Endothelial cell of umbilical vein (primary cell): ENCODE measurements at regions not wholly inside any gene's neighbourhood (a gene's known extent, or its start where the extent isn't known, plus 50 kb on each side); places are given as distances from the start of the nearest gene placed in this dataset.

Experiments used
- CTCF ChIP-seq, 2 donors: IDR thresholded peaks; 1 replicate in 1 of 2; 2 replicates in 1 of 2; pipeline ENCODE4 v1.5.1; 2011; ENCODE audit warnings: low read length in 2 of 2, mild to moderate bottlenecking in 2 of 2, moderate library complexity in 2 of 2, control low read depth in 1 of 2, inconsistent platforms in 1 of 2, low read depth in 1 of 2; ENCODE audit not compliant: insufficient read depth in 1 of 2; ENCODE audit errors: extremely low read depth in 1 of 2
- EZH2 ChIP-seq: IDR thresholded peaks from 2 replicates; pipeline ENCODE4 v1.6.1; 2012; ENCODE audit warnings: borderline replicate concordance, low read depth, mild to moderate bottlenecking, moderate library complexity, low read length, inconsistent platforms; ENCODE audit not compliant: severe bottlenecking
- GATA2 ChIP-seq: IDR thresholded peaks from 2 replicates; pipeline ENCODE4 v1.7.0; 2011; ENCODE audit warnings: low read depth, mild to moderate bottlenecking, moderate library complexity, mixed read lengths, low read length; ENCODE audit not compliant: insufficient read length, insufficient read depth
- JUN ChIP-seq: IDR thresholded peaks from 2 replicates; pipeline ENCODE4 v1.6.1; 2011; ENCODE audit warnings: borderline replicate concordance, low read depth; ENCODE audit not compliant: insufficient read length, insufficient read depth
- MAX ChIP-seq: IDR thresholded peaks from 2 replicates; pipeline ENCODE4 v1.6.1; 2011; ENCODE audit not compliant: insufficient read depth, insufficient read length
- MYC ChIP-seq: IDR thresholded peaks from one replicate; pipeline ENCODE4 v1.6.1; 2011; ENCODE audit warnings: mild to moderate bottlenecking, low read depth, low read length
- POLR2A ChIP-seq: IDR thresholded peaks from 2 replicates; pipeline ENCODE4 v1.6.1; 2012; ENCODE audit warnings: low read depth, mild to moderate bottlenecking, control low read depth, low read length
- POLR2AphosphoS5 ChIP-seq: IDR thresholded peaks from 2 replicates; pipeline ENCODE4 v1.6.1; 2012; ENCODE audit warnings: low read depth, mild to moderate bottlenecking, control low read depth, low read length, moderate library complexity; ENCODE audit not compliant: insufficient read depth

- TF ChIP-seq CTCF (IDR thresholded peaks at IDR 0.05; ENCODE audit: extremely low read depth in 1 of 2, insufficient read depth in 1 of 2, low read depth in 1 of 2, low read length in 2 of 2) (no peak), EZH2 (no peak), GATA2 (no peak), MAX (no peak), JUN (no peak), POLR2AphosphoS5 (no peak), POLR2A (no peak), MYC (no peak)
Observed at GRCh38 chr13:79898202-79898826, 417.4 kb downstream of the NDFIP2 start.
